H9 (cell line): ENCODE measurements at regions not wholly inside any gene's neighbourhood (a gene's known extent, or its start where the extent isn't known, plus 50 kb on each side); places are given as distances from the start of the nearest gene placed in this dataset.

Source experiments
- DNase-seq: peaks from one replicate; pipeline ENCODE4 v3.0.0-alpha.2; 2017
- H2AFZ ChIP-seq: one replicate; pipeline ENCODE4 v1.6.1; 2013; ENCODE audit warnings: mild to moderate bottlenecking, low read length, control low read depth, moderate library complexity
- H2AK5ac ChIP-seq: 2 replicates; pipeline ENCODE4 v1.6.1; 2013; ENCODE audit warnings: low read length, control low read depth, mixed read lengths; ENCODE audit not compliant: insufficient read length
- H2BK120ac ChIP-seq: one replicate; pipeline ENCODE4 v1.6.1; 2013; ENCODE audit warnings: low read depth, mild to moderate bottlenecking, low read length, control low read depth, inconsistent platforms; ENCODE audit not compliant: poor library complexity, severe bottlenecking
- H2BK12ac ChIP-seq: 2 replicates; pipeline ENCODE4 v1.6.1; 2013; ENCODE audit warnings: low read length, control low read depth, mixed read lengths, low read depth; ENCODE audit not compliant: insufficient read length
- H2BK15ac ChIP-seq: 2 replicates; pipeline ENCODE4 v1.6.1; 2013; ENCODE audit warnings: low read depth, low read length, control low read depth
- H2BK20ac ChIP-seq: one replicate; pipeline ENCODE4 v1.6.1; 2013; ENCODE audit warnings: low read depth, mild to moderate bottlenecking, low read length, control low read depth, inconsistent platforms; ENCODE audit not compliant: poor library complexity, severe bottlenecking
- H2BK5ac ChIP-seq: 2 replicates; pipeline ENCODE4 v1.6.1; 2013; ENCODE audit warnings: low read length, control low read depth, mixed read lengths; ENCODE audit not compliant: insufficient read length
- H3K14ac ChIP-seq: 2 replicates; pipeline ENCODE4 v1.6.1; 2013; ENCODE audit warnings: low read length, control low read depth; ENCODE audit not compliant: insufficient read depth
- H3K18ac ChIP-seq: 2 replicates; pipeline ENCODE4 v1.6.1; 2013; ENCODE audit warnings: low read depth, mild to moderate bottlenecking, mixed read lengths, low read length, control low read depth; ENCODE audit not compliant: insufficient read length
- H3K23ac ChIP-seq: 2 replicates; pipeline ENCODE4 v1.6.1; 2013; ENCODE audit warnings: low read length, control low read depth, mixed read lengths, low read depth; ENCODE audit not compliant: insufficient read length
- H3K23me2 ChIP-seq: 2 replicates; pipeline ENCODE4 v1.6.1; 2013; ENCODE audit warnings: low read depth, mild to moderate bottlenecking, mixed read lengths, low read length, control low read depth; ENCODE audit not compliant: insufficient read length, poor library complexity, severe bottlenecking
- H3K27ac ChIP-seq: 2 replicates; pipeline ENCODE4 v1.5.1; 2013; ENCODE audit warnings: low read length, control low read depth, mixed read lengths, low read depth; ENCODE audit not compliant: insufficient read length
- H3K27me3 ChIP-seq: 2 replicates; pipeline ENCODE4 v1.6.1; 2013; ENCODE audit warnings: low read length, control low read depth, inconsistent platforms; ENCODE audit not compliant: insufficient read depth
- H3K4ac ChIP-seq: 2 replicates; pipeline ENCODE4 v1.6.1; 2013; ENCODE audit warnings: low read depth, mild to moderate bottlenecking, control low read depth, inconsistent platforms, low read length, moderate library complexity
- H3K4me1 ChIP-seq: 2 replicates; pipeline ENCODE4 v1.6.1; 2013; ENCODE audit warnings: low read length, control low read depth, inconsistent platforms; ENCODE audit not compliant: insufficient read depth
- H3K4me2 ChIP-seq: 2 replicates; pipeline ENCODE4 v1.6.1; 2013; ENCODE audit warnings: low read length, control low read depth, mixed read lengths; ENCODE audit not compliant: insufficient read length, insufficient read depth
- H3K56ac ChIP-seq: 2 replicates; pipeline ENCODE4 v1.6.1; 2013; ENCODE audit warnings: low read depth, mild to moderate bottlenecking, mixed read lengths, low read length, control low read depth; ENCODE audit not compliant: insufficient read length
- H3K79me1 ChIP-seq: 2 replicates; pipeline ENCODE4 v1.6.1; 2013; ENCODE audit warnings: low read depth, mild to moderate bottlenecking, moderate library complexity, low read length, control low read depth, inconsistent platforms; ENCODE audit not compliant: insufficient read depth, poor library complexity, severe bottlenecking
- H3K79me2 ChIP-seq: 2 replicates; pipeline ENCODE4 v1.6.1; 2013; ENCODE audit warnings: low read length, control low read depth, inconsistent platforms; ENCODE audit not compliant: insufficient read depth
- H3K9ac ChIP-seq: 2 replicates; pipeline ENCODE4 v1.6.1; 2013; ENCODE audit warnings: low read length, control low read depth, mixed read lengths; ENCODE audit not compliant: insufficient read length; ENCODE audit errors: extremely low read depth
- H3K9me3 ChIP-seq: one replicate; pipeline ENCODE4 v1.6.1; 2013; ENCODE audit warnings: low read depth, low read length, inconsistent platforms; ENCODE audit not compliant: control insufficient read depth
- H3T11ph ChIP-seq: one replicate; pipeline ENCODE4 v1.6.1; 2013; ENCODE audit warnings: mild to moderate bottlenecking, low read length, control low read depth, inconsistent platforms
- H4K20me1 ChIP-seq: one replicate; pipeline ENCODE4 v1.6.1; 2013; ENCODE audit not compliant: control insufficient read depth, insufficient read length, insufficient read depth
- H4K5ac ChIP-seq: 2 replicates; pipeline ENCODE4 v1.6.1; 2013; ENCODE audit warnings: low read depth, mild to moderate bottlenecking, mixed read lengths, low read length, control low read depth; ENCODE audit not compliant: insufficient read length
- H4K8ac ChIP-seq: replicated peaks from 2 replicates; pipeline ENCODE4 v1.6.1; 2013; ENCODE audit warnings: low read length, control low read depth, mixed read lengths, low read depth; ENCODE audit not compliant: insufficient read length
- H4K91ac ChIP-seq: 2 replicates; pipeline ENCODE4 v1.6.1; 2013; ENCODE audit warnings: low read depth, mild to moderate bottlenecking, moderate library complexity, mixed read lengths, low read length, control low read depth; ENCODE audit not compliant: insufficient read length
- H3K27ac Mint-ChIP-seq, 3 experiments: 2 replicates in 2 of 3; 3 replicates in 1 of 3; pipeline ENCODE4 v1.8.0; 2020 to 2021; ENCODE audit warnings: mixed read lengths in 3 of 3, mild to moderate bottlenecking in 1 of 3, moderate library complexity in 1 of 3
- H3K27me3 Mint-ChIP-seq: 2 replicates; pipeline ENCODE4 v1.8.0; 2021; ENCODE audit warnings: low read depth, mild to moderate bottlenecking, moderate library complexity, mixed read lengths
- H3K36me3 Mint-ChIP-seq, 3 experiments: 2 replicates in 2 of 3; 3 replicates in 1 of 3; pipeline ENCODE4 v1.8.0; 2020 to 2021; ENCODE audit warnings: low read depth in 3 of 3, mixed read lengths in 3 of 3; ENCODE audit not compliant: insufficient read depth in 1 of 3
- H3K4me1 Mint-ChIP-seq, 2 experiments: 2 replicates each; pipeline ENCODE4 v1.8.0; 2020; ENCODE audit warnings: mixed read lengths in 2 of 2
- H3K4me3 Mint-ChIP-seq, 2 experiments: 2 replicates in 1 of 2; 3 replicates in 1 of 2; pipeline ENCODE4 v1.8.0; 2020 to 2021; ENCODE audit warnings: mild to moderate bottlenecking in 2 of 2, mixed read lengths in 2 of 2, moderate library complexity in 1 of 2
- H3K9me3 Mint-ChIP-seq, 2 experiments: 2 replicates in 1 of 2; 3 replicates in 1 of 2; pipeline ENCODE4 v1.8.0; 2020; ENCODE audit warnings: mild to moderate bottlenecking in 2 of 2, mixed read lengths in 2 of 2, moderate library complexity in 1 of 2
- TF ChIP-seq, protein P1 (sequence below): fragments of 200-600 bp; sonication (generic); conservative IDR thresholded peaks from 3 replicates; pipeline ENCODE4 v1.8.0; 2021; ENCODE audit warnings: antibody characterized with exemption, mild to moderate bottlenecking

DNA sequence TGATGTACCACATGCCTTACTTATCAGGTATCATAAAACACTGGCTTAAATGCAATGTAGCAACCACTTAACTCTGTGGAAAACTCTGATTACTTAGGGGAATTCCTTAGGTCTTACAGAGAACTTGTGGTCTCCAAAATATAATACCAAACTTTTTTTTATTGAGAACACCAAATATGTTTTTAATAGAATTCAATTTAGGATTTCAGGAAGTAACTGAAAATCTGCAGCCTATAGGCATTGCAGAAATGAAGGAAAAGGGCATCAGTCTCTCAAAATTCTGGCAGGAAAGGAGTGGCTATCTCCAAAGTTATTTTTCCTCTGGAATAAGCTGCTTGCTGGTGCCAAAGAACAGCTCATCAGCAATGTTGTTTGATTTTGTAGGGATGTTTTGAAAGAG lies 105.3 kb upstream of the UGP2 start:
- H3K27ac ChIP-seq: no peak overlapping the region
- H3K79me1 ChIP-seq: no peaks in the 10 kb centered on the region
- H4K5ac ChIP-seq: no peak overlapping the region
- H3K23me2 ChIP-seq: no peaks in the 10 kb centered on the region
- H3K4me2 ChIP-seq: no peak overlapping the region
- no peak overlapping the region for H3K18ac ChIP-seq
- H3K4me3 Mint-ChIP-seq: no peak overlapping the region
- DNase-seq: no peak
- H3K9ac ChIP-seq: no peak overlapping the region
- H4K8ac ChIP-seq: no peak overlapping the region
- no peaks in the 10 kb centered on the region for H3K9me3 ChIP-seq
- no peak overlapping the region for H2BK5ac ChIP-seq
- H4K91ac ChIP-seq: no peak overlapping the region
- H2AFZ ChIP-seq: no peak overlapping the region
- no peak overlapping the region for H2AK5ac ChIP-seq
- TF ChIP-seq, protein P1, sequence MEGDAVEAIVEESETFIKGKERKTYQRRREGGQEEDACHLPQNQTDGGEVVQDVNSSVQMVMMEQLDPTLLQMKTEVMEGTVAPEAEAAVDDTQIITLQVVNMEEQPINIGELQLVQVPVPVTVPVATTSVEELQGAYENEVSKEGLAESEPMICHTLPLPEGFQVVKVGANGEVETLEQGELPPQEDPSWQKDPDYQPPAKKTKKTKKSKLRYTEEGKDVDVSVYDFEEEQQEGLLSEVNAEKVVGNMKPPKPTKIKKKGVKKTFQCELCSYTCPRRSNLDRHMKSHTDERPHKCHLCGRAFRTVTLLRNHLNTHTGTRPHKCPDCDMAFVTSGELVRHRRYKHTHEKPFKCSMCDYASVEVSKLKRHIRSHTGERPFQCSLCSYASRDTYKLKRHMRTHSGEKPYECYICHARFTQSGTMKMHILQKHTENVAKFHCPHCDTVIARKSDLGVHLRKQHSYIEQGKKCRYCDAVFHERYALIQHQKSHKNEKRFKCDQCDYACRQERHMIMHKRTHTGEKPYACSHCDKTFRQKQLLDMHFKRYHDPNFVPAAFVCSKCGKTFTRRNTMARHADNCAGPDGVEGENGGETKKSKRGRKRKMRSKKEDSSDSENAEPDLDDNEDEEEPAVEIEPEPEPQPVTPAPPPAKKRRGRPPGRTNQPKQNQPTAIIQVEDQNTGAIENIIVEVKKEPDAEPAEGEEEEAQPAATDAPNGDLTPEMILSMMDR: no peak
- no peak overlapping the region for H3T11ph ChIP-seq
- H2BK20ac ChIP-seq: no peak overlapping the region
- H3K36me3 Mint-ChIP-seq: 0 out of 7 replicates have a peak, but pooled peaks cover 0 to 3% (median 0%) of the 10 kb centered on the region in 3 experiments
- no peaks in the 10 kb centered on the region; a peak in 1 of 5 replicates for H3K9me3 Mint-ChIP-seq
- no peak overlapping the region for H2BK120ac ChIP-seq
- no peak overlapping the region for H2BK15ac ChIP-seq
- H4K20me1 ChIP-seq: no peaks in the 10 kb centered on the region
- peaks cover 2% of the 10 kb centered on the region; the same call in 1 of the 2 replicates for H3K4me1 ChIP-seq
- H3K27me3 Mint-ChIP-seq: no peaks in the 10 kb centered on the region
- H3K56ac ChIP-seq: no peak overlapping the region
- peaks cover 15 to 21% of the 10 kb centered on the region in 2 experiments for H3K4me1 Mint-ChIP-seq
- H3K14ac ChIP-seq: no peak overlapping the region
- H3K27me3 ChIP-seq: no peaks in the 10 kb centered on the region
- no peaks in the 10 kb centered on the region for H3K79me2 ChIP-seq
- no peak overlapping the region for H3K23ac ChIP-seq
- H2BK12ac ChIP-seq: no peak overlapping the region
- H3K4ac ChIP-seq: no peak overlapping the region
- H3K27ac Mint-ChIP-seq: no peak overlapping the region
